ENCODE measurements at regions not wholly inside any gene's neighbourhood (a gene's known extent, or its start where the extent isn't known, plus 50 kb on each side); places are given as distances from the start of the nearest gene placed in this dataset.

- Histone ChIP-seq H3K36me3 (replicated peaks) (no peaks in the 10 kb centered on the region), H3K27me3 (replicated peaks) (no peaks in the 10 kb centered on the region), H3K27ac (peak overlapping the region; percentile 85), H3K4me3 (ENCODE audit: low read depth, low read length) (no peak overlapping the region)
- no peak for TF ChIP-seq CTCF (IDR thresholded peaks at IDR 0.05; ENCODE audit: low read depth, low read length, missing control alignments)
- DNase-seq, result peak; percentile 95
- in situ Hi-C loops (cut with HindIII; ENCODE audit: low pct_ligation_motif_present, low sequenced_read_pairs), result no loop called here
Observed at GRCh38 chr3:184459355-184459754, 79.5 kb downstream of the CHRD start.

- Histone ChIP-seq H3K4me3 (ENCODE audit: low read depth, low read length) (no peak overlapping the region), H3K27ac (peak overlapping the region; percentile 85), H3K27me3 (replicated peaks) (no peaks in the 10 kb centered on the region), H3K36me3 (replicated peaks) (no peaks in the 10 kb centered on the region)
- TF ChIP-seq CTCF (IDR thresholded peaks at IDR 0.05; ENCODE audit: low read depth, low read length, missing control alignments), result no peak
- no peak for DNase-seq
- in situ Hi-C loops (cut with HindIII; ENCODE audit: low pct_ligation_motif_present, low sequenced_read_pairs), result no loop called here
Observed at GRCh38 chr3:184460276-184460675, 80.4 kb downstream of the CHRD start.

- Histone ChIP-seq H3K27me3 (replicated peaks) (no peaks in the 10 kb centered on the region), H3K4me3 (ENCODE audit: low read depth, low read length) (no peak overlapping the region), H3K27ac (no peak overlapping the region), H3K36me3 (replicated peaks) (no peaks in the 10 kb centered on the region)
- DNase-seq, result no peak
- no peak for TF ChIP-seq CTCF (IDR thresholded peaks at IDR 0.05; ENCODE audit: low read depth, low read length, missing control alignments)
- in situ Hi-C loops (cut with HindIII; ENCODE audit: low pct_ligation_motif_present, low sequenced_read_pairs), result no loop called here
Observed at GRCh38 chr3:184461219-184461618, 81.4 kb downstream of the CHRD start.

GRCh38 chr3:184465883-184466412 is 86.1 kb downstream of the CHRD start:
- H3K36me3 ChIP-seq (replicated peaks), result no peaks in the 10 kb centered on the region
- in situ Hi-C loops (cut with HindIII; ENCODE audit: low pct_ligation_motif_present, low sequenced_read_pairs), result no loop called here
- H3K4me3 ChIP-seq (ENCODE audit: low read depth, low read length), result no peak overlapping the region
- DNase-seq, result no peak
- H3K27ac ChIP-seq, result peak overlapping the region; percentile 76
- TF ChIP-seq CTCF (IDR thresholded peaks at IDR 0.05; ENCODE audit: low read depth, low read length, missing control alignments), result no peak
- H3K27me3 ChIP-seq (replicated peaks), result no peaks in the 10 kb centered on the region

GRCh38 chr3:184466413-184466960 is 86.6 kb downstream of the CHRD start:
- no peak overlapping the region for H3K4me3 ChIP-seq (ENCODE audit: low read depth, low read length)
- in situ Hi-C loops (cut with HindIII; ENCODE audit: low pct_ligation_motif_present, low sequenced_read_pairs), result no loop called here
- DNase-seq, result peak; percentile 48
- TF ChIP-seq CTCF (IDR thresholded peaks at IDR 0.05; ENCODE audit: low read depth, low read length, missing control alignments), result no peak
- H3K27me3 ChIP-seq (replicated peaks), result no peaks in the 10 kb centered on the region
- H3K27ac ChIP-seq, result no peak overlapping the region
- no peaks in the 10 kb centered on the region for H3K36me3 ChIP-seq (replicated peaks)

- Histone ChIP-seq H3K36me3 (replicated peaks) (no peaks in the 10 kb centered on the region), H3K27me3 (replicated peaks) (no peaks in the 10 kb centered on the region), H3K4me3 (ENCODE audit: low read depth, low read length) (no peak overlapping the region), H3K27ac (no peak overlapping the region)
- no peak for DNase-seq
- in situ Hi-C loops (cut with HindIII; ENCODE audit: low pct_ligation_motif_present, low sequenced_read_pairs), result no loop called here
- no peak for TF ChIP-seq CTCF (IDR thresholded peaks at IDR 0.05; ENCODE audit: low read depth, low read length, missing control alignments)
Observed at GRCh38 chr3:184467171-184467570, 87.3 kb downstream of the CHRD start.

Measured in brain microvascular endothelial cell (primary cell).